RWPE1 (cell line): ENCODE measurements at regions not wholly inside any gene's neighbourhood (a gene's known extent, or its start where the extent isn't known, plus 50 kb on each side); places are given as distances from the start of the nearest gene placed in this dataset.
"Not testable (repeated sequence)": the region's sequence is repeated elsewhere in the genome, so short reads cannot be mapped to it uniquely, and the experiment has no call there.

ENCODE experiments used
- CTCF ChIA-PET: fragments of 350-600 bp; sonication (Branson Sonifier 250); formaldehyde crosslinking; extraction: SDS; loops from one replicate; lab custom pipeline; 2021; lab: Yijun Ruan, JAX
- POLR2A ChIA-PET: fragments of 400-600 bp; formaldehyde crosslinking; extraction: SDS; loops from one replicate; lab custom pipeline; 2020; ENCODE audit warnings: antibody characterized with exemption; ENCODE audit not compliant: low non-redundant PET; lab: Yijun Ruan, JAX
- DNase-seq: peaks from one replicate; pipeline ENCODE4 v3.0.0; 2012; ENCODE audit warnings: low spot score
- H3K27ac ChIP-seq: fragments of 450-650 bp; 2 replicates; pipeline ENCODE4 v1.5.1; 2017
- TF ChIP-seq, protein P1 (sequence below): fragments of 450-650 bp; conservative IDR thresholded peaks from 2 replicates; pipeline ENCODE4 v1.5.1; 2017; ENCODE audit warnings: low read depth, mild to moderate bottlenecking

GRCh38 chr1:72969461-72969860 is 687.1 kb upstream of the NEGR1 start:
- H3K27ac ChIP-seq, result no peak overlapping the region
- no peak for DNase-seq
- POLR2A ChIA-PET, result no interaction called here
- CTCF ChIA-PET, result no interaction called here
- TF ChIP-seq, protein P1, sequence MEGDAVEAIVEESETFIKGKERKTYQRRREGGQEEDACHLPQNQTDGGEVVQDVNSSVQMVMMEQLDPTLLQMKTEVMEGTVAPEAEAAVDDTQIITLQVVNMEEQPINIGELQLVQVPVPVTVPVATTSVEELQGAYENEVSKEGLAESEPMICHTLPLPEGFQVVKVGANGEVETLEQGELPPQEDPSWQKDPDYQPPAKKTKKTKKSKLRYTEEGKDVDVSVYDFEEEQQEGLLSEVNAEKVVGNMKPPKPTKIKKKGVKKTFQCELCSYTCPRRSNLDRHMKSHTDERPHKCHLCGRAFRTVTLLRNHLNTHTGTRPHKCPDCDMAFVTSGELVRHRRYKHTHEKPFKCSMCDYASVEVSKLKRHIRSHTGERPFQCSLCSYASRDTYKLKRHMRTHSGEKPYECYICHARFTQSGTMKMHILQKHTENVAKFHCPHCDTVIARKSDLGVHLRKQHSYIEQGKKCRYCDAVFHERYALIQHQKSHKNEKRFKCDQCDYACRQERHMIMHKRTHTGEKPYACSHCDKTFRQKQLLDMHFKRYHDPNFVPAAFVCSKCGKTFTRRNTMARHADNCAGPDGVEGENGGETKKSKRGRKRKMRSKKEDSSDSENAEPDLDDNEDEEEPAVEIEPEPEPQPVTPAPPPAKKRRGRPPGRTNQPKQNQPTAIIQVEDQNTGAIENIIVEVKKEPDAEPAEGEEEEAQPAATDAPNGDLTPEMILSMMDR, result no peak

DNA sequence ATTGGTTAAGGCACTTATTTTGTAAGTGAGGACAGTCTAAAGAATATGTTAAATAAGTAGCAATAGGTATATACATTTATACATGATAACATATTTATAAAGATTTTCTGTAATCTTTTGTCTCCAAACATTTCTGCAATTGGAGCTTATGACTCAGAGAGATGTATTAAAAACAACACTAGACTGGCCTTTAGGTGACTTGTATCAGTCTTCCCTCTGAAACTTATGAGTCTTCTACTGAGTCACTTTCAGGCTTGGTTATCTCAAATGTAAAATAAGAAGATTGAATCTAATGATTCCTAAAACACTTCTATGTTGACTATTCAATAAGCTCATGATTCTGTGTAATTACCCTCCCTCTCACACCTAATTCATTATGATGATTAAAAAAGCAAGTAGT is 672.6 kb upstream of the NEGR1 start:
- CTCF ChIA-PET, result no interaction called here
- POLR2A ChIA-PET, result no interaction called here
- no peak overlapping the region for H3K27ac ChIP-seq
- TF ChIP-seq, protein P1, result no peak
- DNase-seq, result no peak

DNA sequence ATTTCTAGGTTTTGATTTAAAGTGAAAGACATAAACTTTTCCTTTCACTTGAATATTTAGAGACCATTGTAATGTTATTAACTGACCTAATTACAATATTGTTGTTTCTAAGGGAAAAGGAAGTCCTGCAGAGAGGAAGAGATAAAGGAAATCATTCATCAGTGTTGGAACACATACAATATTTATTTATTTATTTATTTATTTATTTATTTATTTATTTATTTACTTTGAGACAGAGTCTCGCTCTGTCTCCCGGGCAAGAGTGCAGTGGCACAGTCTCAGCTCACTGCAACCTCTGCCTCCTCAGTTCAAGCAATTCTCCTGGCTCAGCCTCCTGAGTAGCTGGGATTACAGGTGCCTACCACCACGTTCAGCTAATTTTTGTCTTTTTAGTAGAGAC is 668.6 kb upstream of the NEGR1 start:
- POLR2A ChIA-PET, DNase-seq, H3K27ac ChIP-seq, CTCF ChIA-PET: not testable (repeated sequence)

DNA sequence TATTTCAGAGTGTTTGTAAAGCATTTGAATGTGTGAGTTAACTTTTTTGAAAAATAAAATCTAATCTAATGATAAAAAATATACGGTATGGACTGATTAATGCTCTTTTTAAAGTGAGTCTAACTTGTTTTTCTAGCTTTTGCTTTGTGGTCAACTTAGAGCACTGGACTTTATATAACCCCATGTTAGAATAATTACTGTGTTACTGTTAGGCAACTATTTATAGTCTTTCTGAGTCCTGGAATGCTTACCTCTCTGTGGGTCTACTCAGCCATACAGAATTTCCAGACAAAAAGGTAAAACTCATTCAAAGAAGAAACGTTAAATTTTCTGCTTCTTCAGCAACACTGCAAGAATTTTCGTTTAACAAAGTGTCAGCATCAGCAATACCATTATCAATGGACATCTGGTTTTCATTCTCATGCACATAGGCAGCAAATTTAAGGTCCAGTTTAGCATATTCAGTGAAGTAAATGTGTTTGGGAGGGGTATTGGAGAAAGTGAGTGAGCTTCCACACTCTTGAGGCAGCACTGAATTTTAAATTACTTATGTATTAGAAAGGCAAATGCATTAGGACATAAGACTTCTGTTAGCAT is 664.7 kb upstream of the NEGR1 start:
- no peak for DNase-seq
- H3K27ac ChIP-seq, result no peak overlapping the region
- POLR2A ChIA-PET, result no interaction called here
- CTCF ChIA-PET, result no interaction called here
- TF ChIP-seq, protein P1, result no peak

DNA sequence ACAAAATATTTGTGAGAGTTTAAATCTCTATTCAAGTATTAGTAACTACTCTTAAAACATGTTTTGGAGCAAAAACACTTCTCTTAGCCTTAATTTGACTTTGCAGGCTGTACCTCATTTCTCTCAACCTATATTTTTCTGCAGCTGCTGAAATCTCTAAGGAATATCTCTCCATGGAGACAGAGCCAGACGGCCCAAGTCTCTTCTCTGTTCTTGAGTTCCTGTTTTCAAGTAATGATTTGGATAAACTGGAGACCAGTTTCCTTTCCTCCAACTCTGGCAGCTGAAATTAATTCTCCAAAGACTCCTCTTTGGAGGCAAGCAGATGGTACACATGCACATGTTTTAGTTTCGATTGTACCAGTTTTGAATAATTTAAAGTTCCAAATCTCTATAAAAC is 659.7 kb upstream of the NEGR1 start:
- ChIA-PET POLR2A (no interaction called here), CTCF (no interaction called here)
- H3K27ac ChIP-seq, result no peak overlapping the region
- TF ChIP-seq, protein P1, result no peak
- DNase-seq, result no peak

GRCh38 chr1:72938408-72938807 is 656.1 kb upstream of the NEGR1 start:
- CTCF ChIA-PET, result interaction anchor here (0.6 kb wide), 1 partner anchor 151 kb away, joined by 3 read pairs; no protein-coding TSS in a partner anchor
- H3K27ac ChIP-seq, result no peak overlapping the region
- TF ChIP-seq, protein P1, result no peak
- DNase-seq, result no peak
- POLR2A ChIA-PET, result no interaction called here

GRCh38 chr1:72937905-72938304 is 655.6 kb upstream of the NEGR1 start:
- DNase-seq, result no peak
- no peak overlapping the region for H3K27ac ChIP-seq
- POLR2A ChIA-PET, result no interaction called here
- CTCF ChIA-PET, result interaction anchor here (0.6 kb wide), 1 partner anchor 151 kb away, joined by 3 read pairs; no protein-coding TSS in a partner anchor
- TF ChIP-seq, protein P1, result no peak
